ENCODE measurements at regions not wholly inside any gene's neighbourhood (a gene's known extent, or its start where the extent isn't known, plus 50 kb on each side); places are given as distances from the start of the nearest gene placed in this dataset.
A peak's percentile ranks its signal among the peaks of the same experiment; 100 is the strongest.
"Not testable (repeated sequence)": the region's sequence is repeated elsewhere in the genome, so short reads cannot be mapped to it uniquely, and the experiment has no call there.

- H3K27me3 Mint-ChIP-seq: peaks cover 4% of the 10 kb centered on the region
- H3K9me3 Mint-ChIP-seq: no peaks in the 10 kb centered on the region
- peak overlapping the region in 1 of 4 donors; percentile 48 for H3K4me3 Mint-ChIP-seq
- no peak overlapping the region for H3K27ac Mint-ChIP-seq
- H3K36me3 Mint-ChIP-seq: peaks cover 3% of the 10 kb centered on the region
- H3K4me1 Mint-ChIP-seq: peaks cover 0 to 3% (median 0%) of the 10 kb centered on the region in 3 donors
Measured at GRCh38 chr9:1515557-1515956, 465.4 kb downstream of the DMRT2 start.

DNA sequence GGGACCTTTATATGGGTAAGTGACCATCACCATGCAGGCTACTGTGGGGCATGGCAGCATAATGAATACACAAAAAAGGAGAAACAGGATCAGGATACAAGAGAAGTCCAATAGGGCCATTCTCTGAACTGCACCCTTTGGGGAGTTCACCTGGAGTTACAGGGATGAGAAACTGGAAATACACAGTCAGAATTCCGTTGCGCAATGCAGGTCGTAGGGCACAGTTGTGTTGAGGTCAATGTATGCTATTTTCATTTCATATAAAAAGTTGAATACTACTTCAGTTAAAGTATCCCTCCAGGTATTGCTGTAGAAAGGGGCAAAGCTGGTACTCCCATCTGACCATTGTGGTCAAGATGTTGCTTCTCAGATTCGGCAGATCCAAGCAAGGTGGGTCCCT lies 471.4 kb downstream of the DMRT2 start:
- no peaks in the 10 kb centered on the region for H3K27me3 Mint-ChIP-seq
- peaks cover 2% of the 10 kb centered on the region for H3K36me3 Mint-ChIP-seq
- no peaks in the 10 kb centered on the region for H3K4me1 Mint-ChIP-seq
- no peak overlapping the region for H3K27ac Mint-ChIP-seq
- H3K9me3 Mint-ChIP-seq: no peaks in the 10 kb centered on the region
- H3K4me3 Mint-ChIP-seq: no peak overlapping the region

- no peak overlapping the region for H3K4me3 Mint-ChIP-seq
- no peaks in the 10 kb centered on the region for H3K9me3 Mint-ChIP-seq
- H3K36me3 Mint-ChIP-seq: peaks cover 2% of the 10 kb centered on the region
- H3K27ac Mint-ChIP-seq: no peak overlapping the region
- H3K27me3 Mint-ChIP-seq: no peaks in the 10 kb centered on the region
- no peaks in the 10 kb centered on the region for H3K4me1 Mint-ChIP-seq
Measured at GRCh38 chr9:1522219-1522767, 472.1 kb downstream of the DMRT2 start.

DNA sequence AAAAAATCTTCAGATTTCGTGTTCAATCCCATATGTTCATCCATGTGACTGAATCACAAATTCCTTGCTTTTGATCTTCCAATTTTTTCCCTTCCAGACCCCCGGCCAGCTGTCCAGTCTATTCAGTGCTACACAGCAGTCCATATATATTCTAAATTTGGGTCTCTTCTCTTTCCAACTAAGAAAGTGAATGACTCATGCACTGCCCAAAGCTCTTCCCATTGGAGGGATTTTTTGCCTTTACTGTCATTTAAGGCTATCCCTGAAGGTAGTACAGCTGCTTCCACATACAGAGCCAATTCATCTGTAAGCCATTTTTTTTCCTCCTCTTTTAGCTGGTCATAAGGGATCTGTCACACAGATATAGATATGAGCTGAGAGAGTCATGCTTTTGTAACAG lies 478.3 kb downstream of the DMRT2 start:
- H3K36me3 Mint-ChIP-seq: no peaks in the 10 kb centered on the region
- H3K9me3 Mint-ChIP-seq: peaks cover 0 to 2% (median 0%) of the 10 kb centered on the region in 3 donors
- no peak overlapping the region for H3K27ac Mint-ChIP-seq
- H3K4me1 Mint-ChIP-seq: no peaks in the 10 kb centered on the region
- H3K4me3 Mint-ChIP-seq: no peak overlapping the region
- H3K27me3 Mint-ChIP-seq: peaks cover 1% of the 10 kb centered on the region

DNA sequence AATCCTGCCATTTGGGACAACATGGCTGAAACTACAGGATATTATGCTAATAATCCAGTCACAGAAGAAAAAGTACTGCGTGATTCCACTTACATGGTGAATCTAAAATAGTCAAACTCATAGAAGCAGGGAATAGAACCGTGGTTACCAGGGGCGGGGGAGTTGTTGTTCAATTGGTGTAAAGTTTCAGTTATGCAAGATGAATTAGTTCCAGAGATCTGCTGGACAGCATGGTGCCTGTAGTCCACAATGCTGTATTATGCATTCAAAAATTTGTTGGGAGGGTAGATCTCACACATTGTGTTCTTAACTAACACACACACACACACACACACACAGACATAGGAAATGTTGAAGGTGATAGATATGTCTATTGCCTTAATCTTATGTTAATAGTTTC lies 480.5 kb downstream of the DMRT2 start:
- Mint-ChIP-seq H3K36me3 (no peaks in the 10 kb centered on the region), H3K4me3 (no peak overlapping the region), H3K27me3 (peaks cover 1% of the 10 kb centered on the region), H3K27ac (no peak overlapping the region), H3K4me1 (no peaks in the 10 kb centered on the region), H3K9me3 (peaks cover 0 to 2% (median 1%) of the 10 kb centered on the region in 3 donors)

DNA sequence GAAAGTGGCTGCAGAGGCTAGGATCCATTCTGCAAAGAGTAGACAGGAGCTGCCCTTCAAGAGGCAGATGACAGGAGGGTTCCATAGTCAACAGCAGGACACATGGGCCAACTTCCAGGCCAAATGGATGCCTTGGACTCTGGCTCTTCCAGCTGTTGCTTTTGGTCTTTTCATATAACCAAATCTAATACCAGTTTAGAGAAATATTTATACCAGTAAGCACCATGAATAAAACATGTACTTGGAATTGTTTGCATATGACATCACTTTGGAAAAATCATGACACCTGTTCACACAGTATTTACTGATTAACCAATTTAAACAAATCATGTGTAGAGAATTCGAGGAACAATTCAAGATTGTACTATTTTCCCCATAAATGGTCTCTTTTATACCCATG lies 481.3 kb downstream of the DMRT2 start:
- Mint-ChIP-seq H3K9me3 (peaks cover 0 to 2% (median 1%) of the 10 kb centered on the region in 3 donors), H3K27ac (no peak overlapping the region), H3K36me3 (no peaks in the 10 kb centered on the region), H3K4me1 (no peaks in the 10 kb centered on the region), H3K4me3 (no peak overlapping the region), H3K27me3 (peaks cover 1% of the 10 kb centered on the region)

- H3K9me3 Mint-ChIP-seq: peaks cover 0 to 2% (median 1%) of the 10 kb centered on the region in 3 donors
- no peaks in the 10 kb centered on the region for H3K36me3 Mint-ChIP-seq
- H3K4me3 Mint-ChIP-seq: no peak overlapping the region
- peaks cover 1% of the 10 kb centered on the region for H3K27me3 Mint-ChIP-seq
- no peaks in the 10 kb centered on the region for H3K4me1 Mint-ChIP-seq
- H3K27ac Mint-ChIP-seq: no peak overlapping the region
Measured at GRCh38 chr9:1532171-1532570, 482.0 kb downstream of the DMRT2 start.

DNA sequence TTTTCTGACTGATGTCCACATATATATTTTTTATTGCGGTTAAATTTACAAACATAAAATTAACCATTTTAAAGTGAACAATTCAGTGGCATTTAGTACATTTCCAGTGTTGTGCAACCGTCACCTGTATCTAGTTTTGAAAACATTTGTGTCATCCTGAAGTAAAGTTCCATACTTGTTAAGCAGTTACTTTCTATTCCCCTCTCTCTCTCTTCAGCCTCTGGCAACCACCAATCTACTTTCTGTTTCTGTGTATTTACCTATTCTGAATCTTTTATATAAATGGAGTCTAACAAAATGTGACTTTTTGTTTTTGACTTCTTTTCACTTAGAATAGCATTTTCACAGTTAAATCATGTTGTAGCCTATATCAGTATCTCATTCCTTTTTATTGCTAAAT lies 480.1 kb upstream of the SMARCA2 start:
- H3K4me1 Mint-ChIP-seq: no peaks in the 10 kb centered on the region
- H3K27me3 Mint-ChIP-seq: peaks cover 1% of the 10 kb centered on the region
- H3K27ac Mint-ChIP-seq: no peak overlapping the region
- H3K36me3 Mint-ChIP-seq: no peaks in the 10 kb centered on the region
- H3K4me3 Mint-ChIP-seq: no peak overlapping the region
- peaks cover 0 to 2% (median 1%) of the 10 kb centered on the region in 3 donors for H3K9me3 Mint-ChIP-seq

DNA sequence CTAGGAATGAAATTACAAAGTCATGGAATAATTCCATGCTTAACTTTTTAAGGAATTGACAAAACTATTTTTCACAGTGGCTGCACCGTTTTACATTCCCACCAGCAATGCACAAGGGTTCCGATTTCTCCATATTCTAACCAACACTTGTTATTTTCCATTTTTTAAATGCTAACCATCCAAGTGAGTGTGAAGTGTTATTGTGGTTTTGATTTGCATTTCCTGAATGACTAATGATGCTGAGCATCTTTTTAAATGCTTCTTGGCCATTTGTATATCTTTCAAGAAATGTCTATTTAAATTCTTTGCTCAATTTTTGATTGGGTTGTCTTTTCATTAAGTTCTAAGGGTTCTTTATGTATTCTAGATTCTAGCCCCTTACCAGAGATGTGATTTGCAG lies 479.5 kb upstream of the SMARCA2 start:
- no peaks in the 10 kb centered on the region for H3K27me3 Mint-ChIP-seq
- H3K4me1 Mint-ChIP-seq: no peaks in the 10 kb centered on the region
- H3K27ac Mint-ChIP-seq: no peak overlapping the region
- H3K9me3 Mint-ChIP-seq: peaks cover 0 to 2% (median 1%) of the 10 kb centered on the region in 3 donors
- H3K4me3 Mint-ChIP-seq: no peak overlapping the region
- no peaks in the 10 kb centered on the region for H3K36me3 Mint-ChIP-seq

- Mint-ChIP-seq H3K27ac (no peak overlapping the region), H3K9me3 (peaks cover 0 to 1% (median 0%) of the 10 kb centered on the region in 3 donors), H3K4me3 (no peak overlapping the region)
Measured at GRCh38 chr9:1536522-1537170, 478.5 kb upstream of the SMARCA2 start.

DNA sequence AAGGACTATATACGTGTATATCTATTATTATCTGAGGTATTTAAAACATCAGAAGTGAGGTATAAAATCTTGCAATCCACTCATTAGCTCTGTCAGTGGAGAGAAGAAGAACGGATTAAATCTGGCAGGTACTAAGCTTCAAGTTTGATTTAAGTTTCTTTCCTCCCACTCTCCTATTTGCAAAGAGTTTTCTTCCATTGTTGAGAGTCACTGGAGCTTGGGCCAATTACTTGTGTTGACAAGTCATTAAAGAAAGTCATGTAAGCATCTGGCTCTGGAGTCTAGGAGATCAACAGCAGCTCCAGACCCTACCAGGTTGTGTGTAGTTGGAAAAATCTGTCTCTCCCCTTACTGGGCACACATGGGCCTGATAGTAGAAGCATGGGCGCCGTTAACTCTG lies 476.8 kb upstream of the SMARCA2 start:
- H3K9me3 Mint-ChIP-seq: peaks cover 0 to 5% (median 0%) of the 10 kb centered on the region in 3 donors
- no peaks in the 10 kb centered on the region for H3K27me3 Mint-ChIP-seq
- no peak overlapping the region for H3K27ac Mint-ChIP-seq
- H3K4me1 Mint-ChIP-seq: no peaks in the 10 kb centered on the region
- H3K4me3 Mint-ChIP-seq: no peak overlapping the region
- H3K36me3 Mint-ChIP-seq: peaks cover 1% of the 10 kb centered on the region

More at GRCh38 chr9:1536522-1537170, 478.5 kb upstream of the SMARCA2 start:
- no peaks in the 10 kb centered on the region for H3K4me1 Mint-ChIP-seq
- no peaks in the 10 kb centered on the region for H3K36me3 Mint-ChIP-seq
- no peaks in the 10 kb centered on the region for H3K27me3 Mint-ChIP-seq

DNA sequence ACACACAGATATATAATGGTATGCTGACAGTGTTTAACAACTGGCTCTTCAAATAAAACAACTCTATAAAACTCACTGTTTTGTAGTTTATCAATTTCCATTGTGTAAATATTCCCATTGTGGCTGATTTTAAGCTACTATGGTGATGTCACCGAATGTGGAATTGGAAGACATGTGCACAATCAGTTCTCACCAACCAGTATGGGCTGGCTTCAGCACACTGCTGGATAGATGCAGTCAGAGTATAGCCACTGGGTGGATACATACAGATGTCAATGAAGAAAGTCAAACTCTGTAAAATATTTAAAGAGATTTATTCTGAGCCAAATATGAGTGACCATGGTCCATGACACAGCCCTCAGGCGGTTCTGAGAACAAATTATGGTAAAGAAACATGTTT lies 475.9 kb upstream of the SMARCA2 start:
- Mint-ChIP-seq H3K27me3 (no peaks in the 10 kb centered on the region), H3K36me3 (peaks cover 1% of the 10 kb centered on the region), H3K4me3 (no peak overlapping the region)

GRCh38 chr9:1550636-1551035 lies 464.5 kb upstream of the SMARCA2 start:
- Mint-ChIP-seq H3K27me3 (no peaks in the 10 kb centered on the region), H3K9me3 (peaks cover 0 to 9% (median 0%) of the 10 kb centered on the region in 3 donors)

More for the DNA sequence above, 475.9 kb upstream of the SMARCA2 start:
- H3K4me1 Mint-ChIP-seq: no peaks in the 10 kb centered on the region
- H3K9me3 Mint-ChIP-seq: peaks cover 0 to 7% (median 0%) of the 10 kb centered on the region in 3 donors
- H3K27ac Mint-ChIP-seq: no peak overlapping the region

GRCh38 chr9:1554081-1555035 lies 460.8 kb upstream of the SMARCA2 start:
- H3K36me3 Mint-ChIP-seq: no peaks in the 10 kb centered on the region

More at GRCh38 chr9:1550636-1551035, 464.5 kb upstream of the SMARCA2 start:
- Mint-ChIP-seq H3K4me1 (no peaks in the 10 kb centered on the region), H3K4me3 (no peak overlapping the region), H3K27ac (no peak overlapping the region), H3K36me3 (no peaks in the 10 kb centered on the region)

GRCh38 chr9:1558666-1559065 lies 456.5 kb upstream of the SMARCA2 start:
- not testable (repeated sequence) for H3K27me3 Mint-ChIP-seq, H3K27ac Mint-ChIP-seq, H3K4me3 Mint-ChIP-seq, H3K4me1 Mint-ChIP-seq, H3K9me3 Mint-ChIP-seq, H3K36me3 Mint-ChIP-seq

More at GRCh38 chr9:1554081-1555035, 460.8 kb upstream of the SMARCA2 start:
- no peaks in the 10 kb centered on the region for H3K27me3 Mint-ChIP-seq
- no peak overlapping the region for H3K27ac Mint-ChIP-seq
- peaks cover 0 to 7% (median 0%) of the 10 kb centered on the region in 3 donors for H3K9me3 Mint-ChIP-seq
- H3K4me3 Mint-ChIP-seq: no peak overlapping the region
- H3K4me1 Mint-ChIP-seq: no peaks in the 10 kb centered on the region
